Heart left ventricle (tissue), 16 donors: ENCODE measurements at regions not wholly inside any gene's neighbourhood (a gene's known extent, or its start where the extent isn't known, plus 50 kb on each side); places are given as distances from the start of the nearest gene placed in this dataset.
"Not testable (repeated sequence)": the region's sequence is repeated elsewhere in the genome, so short reads cannot be mapped to it uniquely, and the experiment has no call there.

Experiments
- ATAC-seq, 4 donors: fragments of 200-7000 bp; cut with Tn5 transposase; one replicate each; pipeline ENCODE4 v1.9.1; 2020 to 2022; ENCODE audit warnings: moderate library complexity in 4 of 4, mild to moderate bottlenecking in 3 of 4, moderate number of reproducible peaks in 1 of 4
- DNase-seq, 5 donors: peaks; one replicate each; pipeline ENCODE4 v3.0.0-alpha.2; 2020
- H3K27ac ChIP-seq, 12 donors: fragments of 200-600 bp; sonication (generic) in 4 of 12; one replicate each; pipeline versions ENCODE4 v1.5.0 to v1.8.0; 2016 to 2022; ENCODE audit warnings: mild to moderate bottlenecking in 2 of 12
- H3K27me3 ChIP-seq, 9 donors: fragments of 200-600 bp; sonication (generic) in 2 of 9; one replicate each; pipeline versions ENCODE4 v1.5.1 to v1.8.0; 2016 to 2022; ENCODE audit warnings: mild to moderate bottlenecking in 3 of 9
- H3K36me3 ChIP-seq, 9 donors: fragments of 200-600 bp; sonication (generic) in 2 of 9; one replicate each; pipeline versions ENCODE4 v1.5.0 to v1.8.0; 2018 to 2022; ENCODE audit warnings: mild to moderate bottlenecking in 2 of 9
- H3K4me1 ChIP-seq, 12 donors: fragments of 200-600 bp; sonication (generic) in 4 of 12; one replicate each; pipeline versions ENCODE4 v1.5.0 to v1.8.0; 2016 to 2022; ENCODE audit warnings: mild to moderate bottlenecking in 3 of 12
- H3K4me3 ChIP-seq, 12 donors: fragments of 200-600 bp; sonication (generic) in 4 of 12; one replicate each; pipeline versions ENCODE4 v1.5.0 to v1.8.0; 2017 to 2022; ENCODE audit warnings: mild to moderate bottlenecking in 9 of 12, moderate library complexity in 4 of 12
- H3K9me3 ChIP-seq, 12 donors: fragments of 200-600 bp; sonication (generic) in 4 of 12; one replicate each; pipeline versions ENCODE4 v1.5.0 to v1.8.0; 2016 to 2022; ENCODE audit warnings: mild to moderate bottlenecking in 1 of 12
- CTCF ChIP-seq, 12 donors: fragments of 200-600 bp; sonication (generic) in 4 of 12; IDR thresholded peaks; one replicate each; pipeline versions ENCODE4 v1.5.0 to v1.8.0; 2018 to 2022; ENCODE audit warnings: antibody characterized with exemption in 12 of 12, mild to moderate bottlenecking in 5 of 12
- POLR2A ChIP-seq, 2 donors: fragments of 450-650 bp; IDR thresholded peaks; one replicate each; pipeline ENCODE4 v1.6.1; 2017; ENCODE audit warnings: antibody characterized with exemption in 2 of 2, mild to moderate bottlenecking in 2 of 2, moderate library complexity in 2 of 2
- WGBS, 4 donors: extraction: QIAGEN DNeasy Blood & Tissue Kit in 2 of 4; methylation state at CpG; one replicate each; pipeline versions ENCODE4 v1.1.5 to v1.1.7; 2013 to 2018; 5-methylcytosine and 5-hydroxymethylcytosine counted together
- intact Hi-C, 10 donors: fragments of 100-400 bp; cut with DNase I; formaldehyde crosslinking; loops; one replicate each; pipeline versions ENCODE4 v1.11.1 to v1.14.2; 2022
- donor health status: ischemic (EF 13 %, LVEDD 7.1; RV severe dilation, severe dysfunction).
- donor health status: healthy with polysubstance abuse.
- donor health status: DM: no; HTN: yes; CAD: no.
- donor health status: DM: no; HTN: no; CAD: no.
- donor health status: ischemic (EF 25% LVEDD 6.9; RV normal size, moderate dysfunction).
- donor health status: ischemic (EF 25% LVEDD 5.7; RV mildly dilated, moderate dysfunction).
- donor health status: healthy.
- donor health status: DM: yes; HTN: yes; CAD: no.
- donor health status: ischemic (EF 35%, LVEDD 5.7; RV mildly dilated, moderate dysfunction).
- donor health status: nonischemic (EF 11% LVEDD 7.7; RV severe dilation, severe dysfunction).
- donor health status: DM: yes; HTN: yes; CAD: no.
- donor health status: PGD.
- donor health status: ischemic (EF 29% LVEDD 5.4; RV normal size, mild dysfunction).
- donor health status: nonischemic (EF 23%, LVEDD 6.1; RV moderate dilation, normal function).

GRCh38 chr7:98735801-98736200 lies 118.7 kb downstream of the NPTX2 start:
- no peak for ATAC-seq
- TF ChIP-seq POLR2A (IDR thresholded peaks at IDR 0.05) (no peak), CTCF (IDR thresholded peaks at IDR 0.05) (no peak)
- H3K4me1 ChIP-seq, result no peaks in the 10 kb centered on the region
- H3K36me3 ChIP-seq, result no peaks in the 10 kb centered on the region
- no peak overlapping the region for H3K4me3 ChIP-seq
- peaks cover 0 to 7% (median 0%) of the 10 kb centered on the region in 12 donors for H3K9me3 ChIP-seq
- H3K27ac ChIP-seq, result no peak overlapping the region
- no peak for DNase-seq
- H3K27me3 ChIP-seq, result peaks cover 0 to 6% (median 0%) of the 10 kb centered on the region in 9 donors
- intact Hi-C loops, result no loop called here
- WGBS, 4 donors, result 83 to 90% (median 85%) methylated on average over 13 to 14 of the region's 14 CpGs

GRCh38 chr7:98736461-98736860 lies 119.4 kb downstream of the NPTX2 start:
- 89 to 93% (median 92%) methylated on average over 9 of the region's 9 CpGs for WGBS, 4 donors
- ATAC-seq, intact Hi-C loops: not testable (repeated sequence)

GRCh38 chr7:98737176-98737575 lies 120.1 kb downstream of the NPTX2 start:
- H3K4me1 ChIP-seq, result no peaks in the 10 kb centered on the region
- no peak for TF ChIP-seq POLR2A (IDR thresholded peaks at IDR 0.05)
- TF ChIP-seq CTCF (IDR thresholded peaks at IDR 0.05), result no peak
- peaks cover 0 to 5% (median 0%) of the 10 kb centered on the region in 9 donors for H3K27me3 ChIP-seq
- H3K36me3 ChIP-seq, result no peaks in the 10 kb centered on the region
- intact Hi-C loops, result no loop called here
- H3K4me3 ChIP-seq, result no peak overlapping the region
- ATAC-seq, result no peak
- H3K9me3 ChIP-seq, result peaks cover 0 to 7% (median 0%) of the 10 kb centered on the region in 12 donors
- no peak for DNase-seq
- WGBS, 4 donors, result 78 to 83% (median 80%) methylated on average over 8 of the region's 8 CpGs
- H3K27ac ChIP-seq, result no peak overlapping the region

More at GRCh38 chr7:98736461-98736860, 119.4 kb downstream of the NPTX2 start:
- not testable (repeated sequence) for H3K4me1 ChIP-seq, H3K4me3 ChIP-seq, H3K9me3 ChIP-seq, DNase-seq, H3K27ac ChIP-seq, H3K27me3 ChIP-seq, H3K36me3 ChIP-seq

GRCh38 chr7:98740643-98741042 lies 123.6 kb downstream of the NPTX2 start:
- H3K4me1 ChIP-seq, result no peaks in the 10 kb centered on the region
- no peak overlapping the region for H3K27ac ChIP-seq
- no peak for DNase-seq
- 63 to 74% (median 70%) methylated on average over 3 of the region's 3 CpGs for WGBS, 4 donors
- no peak overlapping the region for H3K4me3 ChIP-seq
- no peak for ATAC-seq
- TF ChIP-seq POLR2A (IDR thresholded peaks at IDR 0.05), result no peak
- no peak for TF ChIP-seq CTCF (IDR thresholded peaks at IDR 0.05)
- peaks cover 0 to 5% (median 0%) of the 10 kb centered on the region in 12 donors for H3K9me3 ChIP-seq
- H3K36me3 ChIP-seq, result no peaks in the 10 kb centered on the region
- intact Hi-C loops, result loop anchor here in 4 of 10 donors (5.0 to 10.0 kb wide), 2 partner anchors 303 to 446 kb away; no protein-coding TSS in a partner anchor
- H3K27me3 ChIP-seq, result peaks cover 0 to 5% (median 0%) of the 10 kb centered on the region in 9 donors
